CD4-positive, alpha-beta T cell treated with Interleukin-15 for 1 hour (primary cell): ENCODE measurements at regions not wholly inside any gene's neighbourhood (a gene's known extent, or its start where the extent isn't known, plus 50 kb on each side); places are given as distances from the start of the nearest gene placed in this dataset.

Experiments used
- DNase-seq: peaks from one replicate; pipeline ENCODE4 v3.0.0-alpha.2; 2020

GRCh38 chr16:85173981-85174751 lies 61.9 kb upstream of the CIBAR2 start:
- no peak for DNase-seq

DNA sequence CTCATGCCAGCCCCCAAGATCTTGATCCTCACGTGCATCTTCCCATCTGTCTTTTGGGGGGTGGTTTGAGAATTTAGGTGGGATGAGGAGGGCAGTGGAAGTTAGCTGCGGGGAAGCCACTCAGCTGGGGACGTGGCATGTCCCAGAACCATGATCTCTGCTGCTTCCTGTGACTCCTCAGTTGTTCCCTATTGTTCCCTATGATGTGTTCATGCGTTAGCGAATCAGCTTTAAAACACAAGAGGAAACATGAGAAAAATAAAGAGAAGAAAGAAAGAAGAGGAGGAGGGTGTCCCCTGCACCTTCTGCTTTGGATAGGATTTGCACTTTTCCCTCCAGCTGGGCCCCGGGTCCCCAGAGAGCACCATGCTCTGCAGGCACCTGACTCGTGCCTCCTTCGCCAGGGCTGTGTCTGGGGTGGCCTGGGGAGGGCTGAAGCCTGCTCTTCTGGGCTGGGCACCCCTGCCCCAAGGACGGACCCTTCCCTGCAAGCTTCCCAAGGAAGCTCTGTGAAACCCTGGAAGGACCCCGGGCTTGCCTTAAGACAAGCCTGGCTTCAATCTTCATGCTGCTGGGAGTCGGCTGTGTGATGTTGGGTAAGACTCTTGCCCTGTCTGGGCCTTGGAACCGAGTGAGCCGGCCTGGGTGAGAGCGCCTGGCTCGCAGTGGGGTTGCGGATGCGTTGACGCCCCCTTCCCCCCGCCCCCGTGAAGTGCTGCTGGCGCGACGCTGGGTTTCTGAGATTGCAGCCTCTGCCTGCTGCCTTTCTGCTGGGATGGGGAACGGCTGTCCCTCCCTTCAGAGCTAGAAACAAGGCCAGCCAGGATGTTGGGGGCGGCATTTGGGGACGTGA lies 62.8 kb upstream of the CIBAR2 start:
- no peak for DNase-seq

- no peak for DNase-seq
Observed at GRCh38 chr16:85175724-85176233, 63.5 kb upstream of the CIBAR2 start.

DNA sequence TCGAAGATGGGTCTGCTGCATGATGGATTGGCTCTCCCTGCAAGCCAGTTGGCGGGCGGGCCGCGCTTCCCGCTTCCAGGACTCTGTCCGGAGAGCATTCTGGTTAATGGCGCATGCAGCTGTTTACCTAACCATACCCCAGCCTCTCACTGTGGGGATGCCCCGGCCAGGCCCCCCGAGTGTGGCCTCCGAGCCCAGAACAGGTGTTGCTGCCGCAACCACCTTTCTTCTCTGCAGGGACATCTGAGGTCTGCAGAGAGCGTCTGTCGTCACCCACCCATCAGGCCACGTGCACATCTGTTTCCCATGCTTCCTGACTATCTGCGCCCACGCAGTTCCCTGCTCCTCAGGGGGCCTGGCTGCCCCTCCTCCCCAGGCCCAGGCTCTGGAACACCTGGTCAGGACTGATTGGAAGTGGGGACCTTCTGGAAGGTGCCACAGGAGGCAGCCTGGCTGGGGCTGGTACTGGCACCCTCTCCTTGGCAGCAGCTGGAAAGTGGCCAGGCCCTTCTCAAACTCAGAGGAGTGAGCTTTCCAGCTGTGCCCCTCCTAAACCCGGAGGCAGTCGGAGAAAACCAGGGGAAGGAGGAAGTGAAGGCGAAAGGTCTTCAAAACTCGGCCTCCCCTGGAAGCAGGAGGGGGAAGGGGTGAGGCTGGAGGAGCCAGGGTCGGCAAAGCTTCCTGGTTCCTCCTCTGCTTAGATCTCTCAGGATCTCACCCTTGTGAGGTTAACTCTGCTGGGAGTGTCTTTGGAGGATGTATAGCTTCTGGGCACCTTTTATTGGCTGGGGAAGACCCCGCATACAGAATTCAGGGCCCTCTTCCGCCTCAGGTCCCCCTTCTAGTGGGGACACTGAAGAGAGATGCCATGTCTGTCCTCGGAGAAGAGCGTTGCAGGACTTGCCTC lies 64.5 kb upstream of the CIBAR2 start:
- DNase-seq: no peak

DNA sequence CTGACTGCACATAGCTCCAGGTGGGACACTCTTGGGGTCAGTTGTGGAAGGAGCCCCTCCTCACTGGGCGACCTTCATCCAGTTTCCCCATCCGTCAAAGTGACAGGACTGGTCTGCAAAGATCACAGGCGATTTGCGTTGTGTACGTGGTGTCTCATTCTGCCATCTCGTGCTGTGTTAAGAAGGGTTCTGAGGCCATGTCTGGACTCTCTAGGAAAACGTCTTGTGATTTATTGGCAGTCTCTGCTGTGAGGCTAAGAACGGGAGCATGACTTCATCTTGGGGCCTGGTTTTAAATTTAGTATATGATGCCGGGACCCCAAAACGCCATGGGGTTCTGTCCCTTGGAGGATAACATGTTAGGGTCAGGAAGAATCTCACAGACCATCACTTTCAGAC lies 65.2 kb upstream of the CIBAR2 start:
- no peak for DNase-seq

DNA sequence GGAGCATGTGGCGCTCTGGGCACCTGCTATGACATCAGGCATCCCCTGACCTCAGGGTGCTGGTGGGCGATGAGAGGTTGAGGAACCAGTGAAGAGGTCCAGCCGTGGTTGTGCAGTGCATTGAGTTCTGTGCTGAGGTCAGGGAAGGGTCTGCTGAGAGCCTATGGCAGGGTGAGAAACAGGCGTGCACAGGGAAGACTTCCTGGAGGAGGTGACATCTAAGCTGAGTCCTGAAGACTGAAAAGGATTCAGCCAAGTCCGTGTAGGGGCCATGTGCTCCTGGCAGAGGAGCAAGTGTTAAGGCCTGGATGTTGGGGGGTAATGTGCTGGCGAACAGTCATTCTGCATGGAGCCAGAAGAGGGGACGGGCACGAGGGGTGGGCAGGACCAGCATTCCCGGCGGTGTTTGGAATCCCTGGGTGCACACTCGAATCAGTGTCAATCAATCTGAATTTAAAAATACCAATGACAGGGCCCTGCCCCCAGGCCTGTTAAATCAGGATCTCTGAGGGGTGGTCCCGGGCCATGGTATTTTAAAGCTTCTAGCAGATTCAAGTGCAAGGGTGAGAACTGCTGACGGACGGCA lies 65.8 kb upstream of the CIBAR2 start:
- DNase-seq: no peak

DNA sequence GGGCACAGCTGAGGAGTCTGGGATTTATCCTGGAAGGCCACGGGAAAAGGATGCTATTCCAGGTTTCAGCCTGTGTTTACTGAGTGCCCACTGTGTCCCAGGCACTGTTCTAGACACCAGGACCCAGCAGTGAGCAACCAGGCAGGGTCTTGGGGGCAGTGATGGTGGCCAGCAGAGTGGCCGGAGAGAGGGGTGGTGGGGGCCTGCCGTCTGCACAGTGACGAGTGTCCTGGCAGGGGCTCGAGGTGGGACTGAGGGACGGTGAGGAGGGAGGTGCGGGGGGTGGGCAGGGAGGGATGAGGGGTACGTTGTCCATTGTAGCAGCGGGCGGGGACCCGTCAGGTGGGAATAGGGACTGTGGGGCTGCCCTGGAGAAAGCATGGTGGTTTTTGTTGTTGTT lies 66.3 kb upstream of the CIBAR2 start:
- DNase-seq: no peak

DNA sequence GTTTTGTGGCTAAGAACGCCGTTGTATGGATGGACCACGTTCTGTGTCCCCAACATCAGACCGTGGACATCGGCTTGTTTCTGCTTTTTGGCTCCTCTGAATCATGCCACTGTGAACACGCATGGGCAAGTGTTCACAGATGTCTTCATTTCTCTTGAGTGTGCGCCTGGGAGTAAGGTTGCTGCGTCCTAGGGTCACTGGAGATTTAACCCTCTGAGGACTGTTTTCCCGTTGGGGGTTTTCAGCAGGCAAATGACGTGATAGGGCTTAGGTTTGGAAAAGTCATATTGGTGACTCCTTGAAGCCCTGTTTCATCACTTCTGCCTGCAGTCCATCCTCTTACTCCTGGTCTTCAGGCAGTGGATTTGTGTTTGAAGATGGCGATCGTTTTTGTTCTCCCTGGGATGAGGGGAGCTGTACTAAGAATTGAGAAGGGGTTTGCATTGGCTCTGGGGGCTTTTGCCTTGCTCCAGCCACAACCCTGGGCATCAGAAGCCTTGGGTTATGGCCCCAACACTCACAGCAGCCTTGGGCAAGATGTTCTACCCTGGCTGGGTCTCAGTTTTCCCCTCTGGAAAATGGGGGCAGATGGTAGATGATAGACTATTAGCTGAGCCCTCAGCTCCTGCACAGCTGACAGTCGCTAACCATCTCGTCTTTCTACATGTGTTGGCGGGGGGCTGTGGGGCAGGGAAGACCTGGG lies 67.2 kb upstream of the CIBAR2 start:
- DNase-seq: no peak

GRCh38 chr16:85180047-85180826 lies 68.0 kb upstream of the CIBAR2 start:
- DNase-seq: no peak

GRCh38 chr16:85180827-85181738 lies 68.8 kb upstream of the CIBAR2 start:
- no peak for DNase-seq

- DNase-seq: no peak
Observed at GRCh38 chr16:85181739-85182129, 69.5 kb upstream of the CIBAR2 start.

DNA sequence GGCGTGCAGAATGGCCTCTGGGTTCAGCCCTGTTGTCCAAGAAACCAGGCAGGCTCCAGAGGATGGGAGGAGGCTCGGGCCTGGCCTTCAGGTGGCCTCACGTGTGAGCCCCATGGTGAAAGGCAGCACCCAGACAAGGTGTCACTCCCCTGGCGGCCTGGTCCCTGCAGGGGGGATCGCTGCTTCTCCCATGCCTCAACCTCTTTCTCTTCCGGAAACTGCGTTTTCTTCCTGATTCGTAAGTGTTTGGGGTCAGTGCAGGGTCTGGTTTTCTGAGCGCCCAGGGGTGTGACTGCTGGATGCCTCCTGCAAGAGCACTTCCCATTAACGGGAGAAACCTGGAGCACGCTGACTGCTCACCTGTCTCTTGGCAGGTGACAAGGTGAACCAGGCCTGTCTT lies 70.0 kb upstream of the CIBAR2 start:
- no peak for DNase-seq

DNA sequence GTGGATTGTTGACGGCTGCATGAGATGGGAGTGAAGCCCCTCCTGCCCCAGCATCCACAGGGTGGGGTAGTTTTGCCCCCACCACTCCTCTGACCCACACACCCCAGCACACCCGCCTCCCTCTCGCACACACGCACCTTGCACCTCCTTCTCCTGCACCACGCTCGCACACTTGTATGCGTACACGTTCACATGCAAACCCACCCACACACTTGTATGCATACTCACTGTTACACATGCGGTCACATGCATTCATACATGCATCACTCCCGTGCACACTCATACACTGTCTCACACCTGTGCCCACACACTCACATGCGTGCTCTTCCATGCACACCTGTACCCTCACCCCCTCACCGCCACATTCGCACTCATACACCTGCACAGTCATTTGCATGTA lies 70.5 kb upstream of the CIBAR2 start:
- DNase-seq: no peak

- no peak for DNase-seq
Observed at GRCh38 chr16:85183564-85183963, 71.3 kb upstream of the CIBAR2 start.

DNA sequence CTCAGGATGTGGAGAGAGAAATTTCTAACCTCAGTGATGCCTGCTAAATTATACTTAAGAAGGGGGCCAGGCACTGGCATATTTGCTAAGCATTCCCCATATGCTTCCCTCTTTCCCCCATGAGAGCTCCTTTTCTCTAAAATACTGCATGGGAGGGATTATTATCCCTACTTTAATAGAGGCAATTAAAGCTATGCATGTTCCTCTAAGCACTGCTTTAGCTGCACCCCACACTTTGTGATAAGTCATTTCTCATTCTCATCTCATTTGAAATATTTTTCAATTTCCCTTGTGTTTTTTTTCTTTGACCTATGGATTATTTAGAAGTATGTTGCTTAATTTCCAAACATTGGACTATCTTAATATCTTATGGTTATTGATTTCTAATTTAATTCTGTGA lies 72.1 kb upstream of the CIBAR2 start:
- DNase-seq: no peak

- DNase-seq: no peak
Observed at GRCh38 chr16:85185303-85186100, 73.2 kb upstream of the CIBAR2 start.

DNA sequence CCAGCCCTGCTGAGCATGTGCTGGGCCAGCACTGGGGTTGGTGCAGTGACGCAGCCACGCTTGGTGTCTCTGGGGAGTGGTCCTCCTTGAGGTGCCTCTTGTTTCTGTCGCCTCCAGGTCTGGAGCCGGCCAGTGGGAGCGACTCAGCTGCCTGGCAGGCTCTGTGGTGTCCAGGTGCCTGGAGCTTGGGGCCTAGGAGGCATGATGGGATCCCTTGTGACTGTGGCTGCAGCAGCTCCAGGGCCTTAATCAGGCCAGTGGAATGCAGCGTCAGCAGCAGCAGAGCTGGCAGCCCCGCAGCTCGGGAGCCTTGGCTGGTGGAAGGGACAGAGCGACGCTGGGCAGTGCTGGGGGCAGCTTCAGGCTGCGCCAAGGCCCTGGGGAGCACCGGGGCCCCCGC lies 74.7 kb upstream of the CIBAR2 start:
- DNase-seq: no peak

DNA sequence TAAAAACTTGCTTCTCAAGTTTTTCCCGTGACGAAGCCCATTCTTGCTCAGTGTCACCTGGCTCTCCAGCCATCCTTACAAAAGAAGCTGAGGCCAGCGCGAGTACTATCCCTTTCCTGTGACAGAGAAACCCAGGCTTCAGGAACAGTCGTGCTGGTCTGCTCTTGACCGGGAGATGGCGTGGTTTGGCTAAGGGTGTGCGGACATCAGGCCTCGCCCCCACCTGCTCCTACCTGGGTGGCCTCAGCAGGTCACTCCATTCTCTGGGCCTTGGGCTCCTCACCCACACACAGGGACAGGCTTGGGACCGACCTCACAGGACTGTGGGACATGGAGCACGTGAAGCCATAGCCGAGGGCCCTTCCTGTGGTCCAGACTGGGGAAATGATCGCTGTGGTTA lies 75.2 kb upstream of the CIBAR2 start:
- no peak for DNase-seq

DNA sequence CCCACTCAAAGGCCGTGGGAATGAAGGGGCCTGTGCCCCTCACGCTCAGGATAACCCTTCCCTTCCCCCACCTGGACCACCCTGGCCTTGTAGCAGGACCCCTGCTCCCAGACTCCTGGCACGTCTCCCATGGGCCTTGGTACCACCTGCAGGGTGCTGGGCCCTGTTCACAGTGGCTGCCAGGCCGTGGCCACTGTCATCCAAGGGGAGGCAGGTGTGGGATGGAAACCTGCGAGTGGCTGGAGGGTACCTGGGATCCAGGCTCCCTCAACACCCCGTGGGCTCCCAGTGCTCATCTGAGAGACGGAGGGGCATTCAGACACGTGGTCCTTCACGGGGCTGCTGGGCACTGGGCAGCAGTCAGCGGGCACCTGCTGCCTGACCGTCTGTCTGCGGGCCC lies 75.6 kb upstream of the CIBAR2 start:
- no peak for DNase-seq
